ENCODE measurements at regions not wholly inside any gene's neighbourhood (a gene's known extent, or its start where the extent isn't known, plus 50 kb on each side); places are given as distances from the start of the nearest gene placed in this dataset.

DNA sequence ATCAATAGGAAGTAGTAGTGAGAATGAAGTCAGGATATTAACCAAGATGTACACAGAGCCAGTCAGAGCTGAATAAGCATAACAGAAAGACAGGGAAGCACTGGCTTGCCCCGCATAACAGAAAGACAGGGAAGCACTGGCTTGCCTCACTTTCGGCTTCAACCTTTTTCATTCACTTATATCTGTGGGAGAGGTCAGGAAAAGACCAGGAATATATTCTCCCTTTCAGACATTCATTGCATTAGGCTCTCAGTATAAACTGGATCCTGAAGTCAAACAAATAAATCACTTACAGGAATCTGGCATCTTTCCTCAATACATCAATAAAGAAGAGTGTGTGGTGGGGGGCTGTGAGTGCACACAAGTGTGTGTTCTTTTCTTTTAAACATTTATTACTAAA, 437.6 kb downstream of the C6orf118 start:
- H3K9ac ChIP-seq (ENCODE audit: low read length): no peak overlapping the region
- H3K36me3 ChIP-seq (ENCODE audit: control insufficient read depth, insufficient read depth, low read length): no peaks in the 10 kb centered on the region
- H3K27ac ChIP-seq (ENCODE audit: low read depth, low read length): no peak overlapping the region
- H3K4me1 ChIP-seq (ENCODE audit: control insufficient read depth, insufficient read depth, low read length): no peaks in the 10 kb centered on the region
- H3K27me3 ChIP-seq (ENCODE audit: control insufficient read depth, insufficient read depth, low read length): no peaks in the 10 kb centered on the region
- H3K9me3 ChIP-seq (ENCODE audit: control insufficient read depth, insufficient read depth, low read depth, low read length): 0 out of 2 replicates have a peak, but pooled peaks cover 7% of the 10 kb centered on the region
- H3K4me3 ChIP-seq (ENCODE audit: low read depth, low read length): no peak overlapping the region

DNA sequence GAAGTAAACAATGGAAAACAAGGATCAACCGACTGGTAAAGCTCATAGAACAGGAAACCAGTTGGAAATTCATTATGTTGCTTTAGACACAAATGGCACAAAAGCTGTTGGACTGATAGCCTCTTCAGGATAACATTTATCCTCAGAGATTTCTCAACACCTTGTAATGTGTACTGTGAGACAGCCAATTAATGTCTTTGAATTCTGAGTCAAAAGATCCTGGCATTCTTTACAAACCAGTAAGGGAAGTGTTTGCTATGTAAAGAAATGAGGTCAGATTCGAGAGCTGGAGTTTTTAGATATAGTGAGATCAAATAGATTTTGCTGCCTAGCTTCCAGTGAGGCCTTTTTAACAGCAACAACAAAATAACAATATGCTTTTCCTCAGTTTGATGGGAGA, 439.2 kb downstream of the C6orf118 start:
- 0 out of 2 replicates have a peak, but pooled peaks cover 4% of the 10 kb centered on the region for H3K9me3 ChIP-seq (ENCODE audit: control insufficient read depth, insufficient read depth, low read depth, low read length)
- H3K27ac ChIP-seq (ENCODE audit: low read depth, low read length): no peak overlapping the region
- no peaks in the 10 kb centered on the region for H3K27me3 ChIP-seq (ENCODE audit: control insufficient read depth, insufficient read depth, low read length)
- no peaks in the 10 kb centered on the region for H3K4me1 ChIP-seq (ENCODE audit: control insufficient read depth, insufficient read depth, low read length)
- H3K36me3 ChIP-seq (ENCODE audit: control insufficient read depth, insufficient read depth, low read length): no peaks in the 10 kb centered on the region
- H3K4me3 ChIP-seq (ENCODE audit: low read depth, low read length): no peak overlapping the region
- H3K9ac ChIP-seq (ENCODE audit: low read length): no peak overlapping the region

DNA sequence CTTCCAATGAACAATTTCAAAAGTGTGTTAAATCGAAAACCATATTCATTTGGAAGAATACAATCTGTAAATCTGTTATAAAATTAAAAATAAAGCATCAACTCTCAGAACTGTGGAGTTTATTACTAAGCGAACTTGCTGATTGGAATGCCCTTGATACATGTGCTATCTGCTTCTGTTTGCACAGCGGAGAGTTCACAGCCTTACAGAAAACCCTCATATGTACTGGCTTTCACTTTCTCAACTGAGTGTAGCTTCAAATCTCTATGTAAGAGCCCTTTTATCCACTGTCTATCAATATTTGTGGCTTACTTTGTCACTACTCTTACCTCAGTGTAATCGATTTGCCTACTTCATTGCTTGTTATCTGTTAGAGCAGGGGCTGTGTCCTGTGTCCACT, 447.4 kb downstream of the C6orf118 start:
- no peak overlapping the region for H3K9ac ChIP-seq (ENCODE audit: low read length)
- no peaks in the 10 kb centered on the region for H3K4me1 ChIP-seq (ENCODE audit: control insufficient read depth, insufficient read depth, low read length)
- no peak overlapping the region for H3K4me3 ChIP-seq (ENCODE audit: low read depth, low read length)
- no peaks in the 10 kb centered on the region for H3K36me3 ChIP-seq (ENCODE audit: control insufficient read depth, insufficient read depth, low read length)
- H3K27me3 ChIP-seq (ENCODE audit: control insufficient read depth, insufficient read depth, low read length): no peaks in the 10 kb centered on the region
- no peaks in the 10 kb centered on the region for H3K9me3 ChIP-seq (ENCODE audit: control insufficient read depth, insufficient read depth, low read depth, low read length)
- no peak overlapping the region for H3K27ac ChIP-seq (ENCODE audit: low read depth, low read length)

DNA sequence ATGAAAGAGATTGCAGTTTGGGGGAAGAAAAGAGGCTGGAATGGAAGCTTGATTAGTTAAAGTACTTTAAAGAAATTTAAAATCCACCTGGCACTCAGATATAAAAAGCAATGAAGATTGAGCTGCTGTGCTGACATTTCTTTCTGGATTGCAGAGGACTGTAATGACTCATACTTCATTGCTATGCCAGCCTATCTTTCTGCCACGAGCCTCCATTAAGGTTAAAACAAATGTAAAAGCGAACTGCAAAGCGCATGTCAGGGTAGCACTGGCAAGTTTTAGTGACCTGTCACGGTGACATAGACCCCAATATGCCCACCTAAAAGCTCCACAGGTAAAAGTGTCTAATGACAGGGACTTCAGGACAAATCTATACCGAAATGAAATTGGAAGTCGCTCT, 449.6 kb downstream of the C6orf118 start:
- Histone ChIP-seq H3K4me3 (ENCODE audit: low read depth, low read length) (no peak overlapping the region), H3K36me3 (ENCODE audit: control insufficient read depth, insufficient read depth, low read length) (no peaks in the 10 kb centered on the region), H3K27ac (ENCODE audit: low read depth, low read length) (no peak overlapping the region), H3K9ac (ENCODE audit: low read length) (no peak overlapping the region), H3K4me1 (ENCODE audit: control insufficient read depth, insufficient read depth, low read length) (no peaks in the 10 kb centered on the region), H3K9me3 (ENCODE audit: control insufficient read depth, insufficient read depth, low read depth, low read length) (no peaks in the 10 kb centered on the region), H3K27me3 (ENCODE audit: control insufficient read depth, insufficient read depth, low read length) (no peaks in the 10 kb centered on the region)

DNA sequence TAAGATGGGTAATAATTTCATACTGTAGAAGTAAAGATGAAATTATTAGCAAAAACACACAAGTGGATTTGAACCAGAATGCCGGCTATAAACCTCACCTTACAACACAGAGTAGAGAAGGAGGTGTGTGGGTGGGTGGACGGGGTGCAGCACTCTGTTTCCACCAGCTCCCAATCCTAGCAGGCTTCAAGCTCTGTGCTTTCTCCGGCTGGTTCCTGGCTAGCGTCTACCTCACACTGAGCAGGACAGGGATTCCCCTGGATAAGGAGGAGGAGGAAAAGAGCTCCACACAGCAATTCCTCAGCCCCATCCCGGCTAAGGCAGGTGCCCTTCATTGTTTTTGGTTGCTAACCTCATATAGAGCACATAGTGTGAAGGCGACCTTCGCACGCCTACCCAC, 453.3 kb downstream of the C6orf118 start:
- no peaks in the 10 kb centered on the region for H3K4me1 ChIP-seq (ENCODE audit: control insufficient read depth, insufficient read depth, low read length)
- H3K27me3 ChIP-seq (ENCODE audit: control insufficient read depth, insufficient read depth, low read length): no peaks in the 10 kb centered on the region
- no peak overlapping the region for H3K27ac ChIP-seq (ENCODE audit: low read depth, low read length)
- no peaks in the 10 kb centered on the region for H3K36me3 ChIP-seq (ENCODE audit: control insufficient read depth, insufficient read depth, low read length)
- no peaks in the 10 kb centered on the region for H3K9me3 ChIP-seq (ENCODE audit: control insufficient read depth, insufficient read depth, low read depth, low read length)
- no peak overlapping the region for H3K4me3 ChIP-seq (ENCODE audit: low read depth, low read length)
- no peak overlapping the region for H3K9ac ChIP-seq (ENCODE audit: low read length)

DNA sequence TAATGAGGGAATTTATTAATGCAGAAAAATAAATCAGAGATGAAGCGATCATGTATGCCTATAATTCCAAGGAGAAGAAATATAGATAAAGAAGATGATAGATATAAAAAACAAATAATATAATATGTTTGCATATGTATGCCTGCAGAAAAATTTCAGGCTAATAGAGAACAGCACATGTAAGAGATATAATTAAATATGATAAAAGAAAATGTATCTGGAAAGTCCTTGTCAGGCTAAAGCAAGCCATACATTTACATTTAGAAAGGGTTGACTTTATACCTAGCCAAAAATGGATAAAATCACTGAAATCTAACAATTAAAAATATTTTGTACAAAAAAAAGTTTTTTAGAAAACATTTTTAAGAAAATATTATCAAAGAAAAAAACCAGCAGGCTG, 454.1 kb downstream of the C6orf118 start:
- H3K9me3 ChIP-seq (ENCODE audit: control insufficient read depth, insufficient read depth, low read depth, low read length): no peaks in the 10 kb centered on the region
- H3K27ac ChIP-seq (ENCODE audit: low read depth, low read length): no peak overlapping the region
- no peak overlapping the region for H3K9ac ChIP-seq (ENCODE audit: low read length)
- H3K27me3 ChIP-seq (ENCODE audit: control insufficient read depth, insufficient read depth, low read length): no peaks in the 10 kb centered on the region
- no peaks in the 10 kb centered on the region for H3K36me3 ChIP-seq (ENCODE audit: control insufficient read depth, insufficient read depth, low read length)
- H3K4me3 ChIP-seq (ENCODE audit: low read depth, low read length): no peak overlapping the region
- no peaks in the 10 kb centered on the region for H3K4me1 ChIP-seq (ENCODE audit: control insufficient read depth, insufficient read depth, low read length)

DNA sequence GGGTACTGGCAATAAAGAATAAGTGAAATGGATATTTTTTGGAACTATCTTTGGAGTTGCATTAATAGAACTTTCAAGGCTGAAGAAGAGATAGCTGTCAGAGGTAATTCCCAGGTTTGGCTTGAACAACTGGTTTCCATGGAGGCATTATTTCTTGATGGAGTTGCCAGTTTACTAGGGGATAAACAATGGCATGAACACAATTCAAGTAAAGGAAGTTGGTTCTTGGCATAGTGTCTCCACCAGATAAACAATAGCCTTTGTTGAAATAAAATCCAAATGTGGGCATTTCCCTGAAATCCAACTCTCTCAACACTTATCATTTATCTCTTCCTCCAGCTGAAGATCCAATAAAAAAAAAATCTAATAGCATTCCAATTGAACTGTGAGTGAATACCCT, 454.9 kb downstream of the C6orf118 start:
- no peaks in the 10 kb centered on the region for H3K4me1 ChIP-seq (ENCODE audit: control insufficient read depth, insufficient read depth, low read length)
- H3K4me3 ChIP-seq (ENCODE audit: low read depth, low read length): no peak overlapping the region
- no peak overlapping the region for H3K9ac ChIP-seq (ENCODE audit: low read length)
- H3K27ac ChIP-seq (ENCODE audit: low read depth, low read length): no peak overlapping the region
- no peaks in the 10 kb centered on the region for H3K27me3 ChIP-seq (ENCODE audit: control insufficient read depth, insufficient read depth, low read length)
- H3K36me3 ChIP-seq (ENCODE audit: control insufficient read depth, insufficient read depth, low read length): no peaks in the 10 kb centered on the region
- H3K9me3 ChIP-seq (ENCODE audit: control insufficient read depth, insufficient read depth, low read depth, low read length): no peaks in the 10 kb centered on the region

DNA sequence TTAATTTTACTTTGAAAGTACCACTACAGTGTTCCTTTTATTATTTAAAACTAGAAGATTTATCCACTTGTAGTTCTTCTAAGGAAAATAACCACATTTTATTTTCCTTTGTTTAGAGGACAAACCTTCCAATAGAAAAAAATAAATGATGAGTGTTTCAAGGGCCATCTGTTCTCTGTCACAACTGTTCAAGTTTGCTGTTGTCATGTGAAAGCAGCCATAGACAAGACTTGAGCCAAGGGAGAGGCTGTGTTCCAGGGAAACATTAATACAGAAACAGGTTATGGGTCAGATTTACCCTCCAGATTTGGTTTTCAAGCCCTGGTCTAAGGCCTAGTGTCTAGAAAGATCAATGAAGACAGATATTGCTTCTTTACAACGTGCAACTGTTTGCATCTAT, 463.6 kb downstream of the C6orf118 start:
- no peaks in the 10 kb centered on the region for H3K27me3 ChIP-seq (ENCODE audit: control insufficient read depth, insufficient read depth, low read length)
- no peaks in the 10 kb centered on the region for H3K4me1 ChIP-seq (ENCODE audit: control insufficient read depth, insufficient read depth, low read length)
- no peaks in the 10 kb centered on the region for H3K36me3 ChIP-seq (ENCODE audit: control insufficient read depth, insufficient read depth, low read length)
- no peak overlapping the region for H3K9ac ChIP-seq (ENCODE audit: low read length)
- no peak overlapping the region for H3K27ac ChIP-seq (ENCODE audit: low read depth, low read length)
- no peak overlapping the region for H3K4me3 ChIP-seq (ENCODE audit: low read depth, low read length)
- H3K9me3 ChIP-seq (ENCODE audit: control insufficient read depth, insufficient read depth, low read depth, low read length): no peaks in the 10 kb centered on the region

DNA sequence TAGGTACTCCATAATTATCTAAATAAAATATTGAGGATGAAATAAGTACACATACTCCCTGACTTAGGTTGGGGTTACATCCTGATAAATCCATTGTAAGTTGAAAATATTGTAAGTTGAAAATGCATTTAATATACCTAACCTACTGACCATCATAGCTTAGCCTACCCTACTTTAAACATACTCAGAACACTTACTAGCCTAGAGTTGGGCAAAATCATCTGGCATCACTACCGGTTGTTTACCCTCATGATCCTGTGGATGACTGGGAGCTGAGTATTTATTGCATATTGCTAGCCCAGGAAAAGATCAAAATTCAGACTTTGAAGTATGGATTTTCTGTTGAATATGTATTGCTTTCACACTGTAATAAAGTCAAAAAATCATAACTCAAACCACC, 467.3 kb downstream of the C6orf118 start:
- Histone ChIP-seq H3K9me3 (ENCODE audit: control insufficient read depth, insufficient read depth, low read depth, low read length) (0 out of 2 replicates have a peak, but pooled peaks cover 3% of the 10 kb centered on the region), H3K4me3 (ENCODE audit: low read depth, low read length) (no peak overlapping the region), H3K27ac (ENCODE audit: low read depth, low read length) (no peak overlapping the region), H3K4me1 (ENCODE audit: control insufficient read depth, insufficient read depth, low read length) (no peaks in the 10 kb centered on the region), H3K27me3 (ENCODE audit: control insufficient read depth, insufficient read depth, low read length) (no peaks in the 10 kb centered on the region), H3K36me3 (ENCODE audit: control insufficient read depth, insufficient read depth, low read length) (no peaks in the 10 kb centered on the region), H3K9ac (ENCODE audit: low read length) (no peak overlapping the region)

DNA sequence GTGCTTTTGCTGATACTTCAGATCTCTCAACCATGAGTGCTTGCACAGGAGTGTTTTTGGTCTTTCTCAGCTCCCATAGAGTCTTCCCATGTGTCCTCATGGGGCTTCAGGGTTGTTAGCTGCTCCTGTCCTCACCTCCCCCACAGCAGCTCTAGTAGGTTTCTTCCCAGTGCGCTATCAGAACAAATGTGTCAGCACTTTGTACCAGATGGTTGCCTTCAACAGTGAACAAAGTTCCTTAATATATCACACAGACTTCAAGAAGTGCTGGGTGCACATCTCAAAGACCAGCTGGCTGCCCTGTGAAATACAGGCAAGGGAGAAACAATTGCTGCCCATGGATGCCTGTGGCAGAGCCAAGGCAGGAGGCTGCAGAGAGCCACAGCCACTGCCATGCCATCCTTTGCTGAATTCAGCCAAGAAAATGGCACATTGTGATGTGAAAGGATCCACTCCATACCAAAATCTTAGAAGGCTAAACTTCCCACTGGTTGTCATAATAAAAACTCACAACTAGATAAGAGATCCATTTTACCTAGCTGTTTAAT, 471.3 kb downstream of the C6orf118 start:
- H3K27me3 ChIP-seq (ENCODE audit: control insufficient read depth, insufficient read depth, low read length): no peaks in the 10 kb centered on the region
- no peak overlapping the region for H3K27ac ChIP-seq (ENCODE audit: low read depth, low read length)
- no peaks in the 10 kb centered on the region for H3K36me3 ChIP-seq (ENCODE audit: control insufficient read depth, insufficient read depth, low read length)
- 0 out of 2 replicates have a peak, but pooled peaks cover 4% of the 10 kb centered on the region for H3K9me3 ChIP-seq (ENCODE audit: control insufficient read depth, insufficient read depth, low read depth, low read length)
- no peak overlapping the region for H3K4me3 ChIP-seq (ENCODE audit: low read depth, low read length)
- H3K4me1 ChIP-seq (ENCODE audit: control insufficient read depth, insufficient read depth, low read length): no peaks in the 10 kb centered on the region
- H3K9ac ChIP-seq (ENCODE audit: low read length): no peak overlapping the region

DNA sequence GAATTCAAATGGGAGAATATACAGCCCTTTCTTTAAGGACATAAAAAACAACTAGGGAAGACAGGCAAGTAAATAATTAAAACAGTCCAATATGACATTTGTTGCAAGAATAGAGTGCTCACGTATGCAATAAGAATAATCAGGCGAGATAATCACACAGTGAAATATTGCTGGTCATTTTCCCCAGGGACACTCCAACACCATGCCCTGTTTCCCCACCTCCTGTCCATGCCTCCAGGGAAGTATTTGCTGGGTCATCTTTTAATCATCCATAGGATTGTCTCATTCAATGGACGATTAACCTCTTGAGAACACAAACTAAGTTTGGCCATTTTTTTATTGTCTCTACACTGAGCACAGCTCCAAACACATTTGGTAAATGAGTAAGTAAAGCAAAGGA, 472.9 kb downstream of the C6orf118 start:
- Histone ChIP-seq H3K27me3 (ENCODE audit: control insufficient read depth, insufficient read depth, low read length) (no peaks in the 10 kb centered on the region), H3K4me1 (ENCODE audit: control insufficient read depth, insufficient read depth, low read length) (no peaks in the 10 kb centered on the region), H3K9ac (ENCODE audit: low read length) (no peak overlapping the region), H3K9me3 (ENCODE audit: control insufficient read depth, insufficient read depth, low read depth, low read length) (0 out of 2 replicates have a peak, but pooled peaks cover 4% of the 10 kb centered on the region), H3K27ac (ENCODE audit: low read depth, low read length) (no peak overlapping the region), H3K36me3 (ENCODE audit: control insufficient read depth, insufficient read depth, low read length) (no peaks in the 10 kb centered on the region), H3K4me3 (ENCODE audit: low read depth, low read length) (no peak overlapping the region)

DNA sequence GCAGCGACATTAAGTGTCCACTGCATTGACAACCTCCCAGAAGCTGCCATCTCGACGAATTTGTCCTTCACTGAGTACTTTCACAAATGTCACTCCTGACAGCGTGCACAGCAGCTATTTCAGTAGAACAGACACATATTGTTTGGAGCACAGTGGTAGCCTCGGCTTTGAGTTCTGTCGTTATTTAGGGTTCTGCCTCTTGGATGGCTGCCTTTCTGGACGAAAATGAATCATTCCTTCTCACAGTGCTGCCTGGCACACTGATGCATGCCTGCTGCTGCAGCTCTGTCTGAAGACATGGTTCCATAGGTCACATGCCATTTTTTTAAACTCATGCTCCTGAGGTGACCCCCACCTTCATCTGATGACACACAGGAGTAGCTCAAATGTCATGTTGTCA, 477.0 kb downstream of the C6orf118 start:
- H3K36me3 ChIP-seq (ENCODE audit: control insufficient read depth, insufficient read depth, low read length): no peaks in the 10 kb centered on the region
- no peak overlapping the region for H3K9ac ChIP-seq (ENCODE audit: low read length)
- no peak overlapping the region for H3K4me3 ChIP-seq (ENCODE audit: low read depth, low read length)
- H3K4me1 ChIP-seq (ENCODE audit: control insufficient read depth, insufficient read depth, low read length): no peaks in the 10 kb centered on the region
- H3K9me3 ChIP-seq (ENCODE audit: control insufficient read depth, insufficient read depth, low read depth, low read length): 0 out of 2 replicates have a peak, but pooled peaks cover 7% of the 10 kb centered on the region
- no peaks in the 10 kb centered on the region for H3K27me3 ChIP-seq (ENCODE audit: control insufficient read depth, insufficient read depth, low read length)
- H3K27ac ChIP-seq (ENCODE audit: low read depth, low read length): no peak overlapping the region
